Muscle layer of duodenum (tissue), 2 donors: ENCODE measurements at regions not wholly inside any gene's neighbourhood (a gene's known extent, or its start where the extent isn't known, plus 50 kb on each side); places are given as distances from the start of the nearest gene placed in this dataset.
"Not testable (repeated sequence)": the region's sequence is repeated elsewhere in the genome, so short reads cannot be mapped to it uniquely, and the experiment has no call there.

Experiments used
- H3K27ac ChIP-seq: one replicate; pipeline ENCODE4 v1.7.0; 2013; ENCODE audit warnings: mild to moderate bottlenecking, low read length
- H3K27me3 ChIP-seq: one replicate; pipeline ENCODE4 v1.7.0; 2013; ENCODE audit warnings: low read depth, mild to moderate bottlenecking, control low read depth, low read length
- H3K36me3 ChIP-seq, 2 donors: one replicate each; pipeline ENCODE4 v1.7.0; 2013; ENCODE audit warnings: low read length in 2 of 2, control low read depth in 1 of 2, mild to moderate bottlenecking in 1 of 2; ENCODE audit not compliant: insufficient read depth in 2 of 2, control insufficient read depth in 1 of 2
- H3K4me1 ChIP-seq, 2 donors: one replicate each; pipeline ENCODE4 v1.7.0; 2013; ENCODE audit warnings: low read length in 2 of 2, mild to moderate bottlenecking in 2 of 2, control low read depth in 1 of 2, moderate library complexity in 1 of 2; ENCODE audit not compliant: insufficient read depth in 2 of 2, control insufficient read depth in 1 of 2
- H3K4me3 ChIP-seq, 2 donors: one replicate each; pipeline ENCODE4 v1.7.0; 2013; ENCODE audit warnings: low read length in 2 of 2, low read depth in 1 of 2, mild to moderate bottlenecking in 1 of 2
- H3K9me3 ChIP-seq, 2 donors: one replicate each; pipeline ENCODE4 v1.7.0; 2013; ENCODE audit warnings: low read length in 2 of 2, control low read depth in 1 of 2, mild to moderate bottlenecking in 1 of 2; ENCODE audit not compliant: control insufficient read depth in 1 of 2
- donor health status: healthy.

DNA sequence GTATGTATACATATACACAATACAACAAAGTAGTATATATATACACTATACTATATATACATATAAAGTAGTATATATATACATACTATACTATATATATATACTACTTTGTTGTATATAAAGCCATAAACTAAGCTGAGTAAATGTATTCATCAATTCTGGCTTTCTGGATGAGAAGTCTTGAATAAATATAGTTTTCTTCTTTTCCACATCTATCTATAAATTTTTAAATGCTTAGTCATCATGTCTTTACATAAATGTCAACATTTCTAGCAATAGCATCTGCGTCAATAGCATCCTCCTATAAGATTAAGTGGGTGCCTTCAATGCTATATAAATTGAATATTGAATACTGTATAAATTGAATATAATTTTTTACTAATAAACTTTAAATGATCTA, 63.1 kb upstream of the COX7C start:
- no peak overlapping the region for H3K27ac ChIP-seq
- H3K9me3 ChIP-seq = peaks cover 0 to 5% of the 10 kb centered on the region in 2 donors
- H3K4me3 ChIP-seq = no peak overlapping the region

DNA sequence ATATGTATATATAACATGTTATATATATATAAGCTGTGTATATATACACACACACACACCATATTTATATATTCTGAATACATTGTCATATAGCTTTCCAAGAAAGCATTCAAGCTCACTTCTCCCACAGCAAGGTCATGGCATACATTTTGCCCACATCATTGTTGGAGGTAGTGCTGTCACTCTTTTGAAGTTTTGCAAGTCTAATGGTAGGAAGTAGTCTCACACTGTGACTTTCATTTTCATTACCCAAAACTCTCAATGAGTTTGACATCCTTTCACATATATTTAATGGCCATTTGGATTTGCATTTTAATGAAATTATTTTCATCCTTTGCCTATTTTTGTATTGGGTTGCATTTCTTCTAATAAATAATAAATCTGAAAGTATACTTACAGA, 59.8 kb upstream of the COX7C start:
- Histone ChIP-seq H3K27me3 (no peaks in the 10 kb centered on the region), H3K36me3 (no peaks in the 10 kb centered on the region), H3K4me3 (no peak overlapping the region), H3K4me1 (no peaks in the 10 kb centered on the region), H3K27ac (no peak overlapping the region), H3K9me3 (peaks cover 0 to 5% of the 10 kb centered on the region in 2 donors)

More for the DNA sequence above, 63.1 kb upstream of the COX7C start:
- H3K27me3 ChIP-seq = no peaks in the 10 kb centered on the region
- H3K4me1 ChIP-seq = no peaks in the 10 kb centered on the region
- no peaks in the 10 kb centered on the region for H3K36me3 ChIP-seq

DNA sequence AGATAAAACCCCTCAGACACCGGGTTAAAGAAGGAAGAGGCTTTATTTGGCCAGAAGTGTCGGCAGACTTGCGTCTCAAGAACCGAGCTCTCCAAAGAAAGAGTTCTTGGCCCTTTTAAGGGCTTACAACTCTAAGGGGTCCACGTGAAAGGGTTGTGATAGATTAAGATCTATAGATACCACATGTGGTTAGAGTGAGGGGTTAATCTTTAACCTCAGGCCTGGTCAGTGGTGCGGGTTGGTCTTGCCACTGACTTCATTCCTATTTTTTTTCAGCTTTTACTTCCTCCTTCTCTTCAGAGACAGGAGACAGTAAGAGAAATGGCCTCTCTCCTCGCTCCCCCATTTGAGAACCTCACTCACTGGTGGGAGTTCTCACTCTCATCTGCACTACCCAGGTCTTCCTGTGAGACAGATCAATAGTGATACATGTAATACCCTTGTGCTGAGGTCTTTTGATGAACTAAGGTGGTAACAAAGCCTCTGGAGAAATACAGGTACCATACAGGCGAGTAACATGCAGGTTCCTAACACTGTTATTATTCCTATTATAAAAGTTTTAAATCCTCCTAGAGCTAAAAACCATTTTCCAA, 52.4 kb upstream of the COX7C start:
- Histone ChIP-seq H3K27me3 (no peaks in the 10 kb centered on the region), H3K4me3 (no peak overlapping the region), H3K36me3 (no peaks in the 10 kb centered on the region), H3K27ac (no peak overlapping the region), H3K4me1 (no peaks in the 10 kb centered on the region), H3K9me3 (no peaks in the 10 kb centered on the region)

DNA sequence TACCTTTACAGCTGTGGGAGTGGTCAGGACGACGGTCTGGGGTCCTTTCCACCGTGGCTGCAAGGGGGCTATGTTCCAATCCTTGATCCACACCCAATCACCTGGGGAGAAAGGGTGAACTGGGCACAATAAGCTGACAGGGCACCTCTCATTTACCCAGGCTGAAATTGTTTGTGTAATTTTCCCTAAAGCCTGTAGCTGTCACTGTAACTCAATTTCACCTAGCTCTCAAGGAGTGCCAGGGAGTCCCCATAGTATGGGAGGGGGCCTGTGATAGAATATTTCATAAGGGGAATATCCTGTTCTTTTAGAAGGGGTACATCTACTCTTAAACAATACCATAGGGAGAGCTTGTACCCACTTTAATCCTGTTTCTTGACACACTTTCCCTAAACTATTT, 51.7 kb upstream of the COX7C start:
- H3K9me3 ChIP-seq, H3K4me1 ChIP-seq, H3K27me3 ChIP-seq: not testable (repeated sequence)

More for the DNA sequence above, 51.7 kb upstream of the COX7C start:
- H3K4me3 ChIP-seq, H3K36me3 ChIP-seq, H3K27ac ChIP-seq: not testable (repeated sequence)
